ENCODE measurements at regions not wholly inside any gene's neighbourhood (a gene's known extent, or its start where the extent isn't known, plus 50 kb on each side); places are given as distances from the start of the nearest gene placed in this dataset.

- TF ChIP-seq CTCF (IDR thresholded peaks at IDR 0.05), result no peak
- no peak for TF ChIP-seq POLR2AphosphoS5 (IDR thresholded peaks at IDR 0.05)
- TF ChIP-seq POLR2A (IDR thresholded peaks at IDR 0.05), result no peak
- TF ChIP-seq EP300 (IDR thresholded peaks at IDR 0.05), result no peak
These were observed 345.8 kb downstream of the ALG10 start for GRCh38 chr12:34368079-34368478.

All from stomach (tissue), 4 donors.